ENCODE measurements at regions not wholly inside any gene's neighbourhood (a gene's known extent, or its start where the extent isn't known, plus 50 kb on each side); places are given as distances from the start of the nearest gene placed in this dataset.

DNA sequence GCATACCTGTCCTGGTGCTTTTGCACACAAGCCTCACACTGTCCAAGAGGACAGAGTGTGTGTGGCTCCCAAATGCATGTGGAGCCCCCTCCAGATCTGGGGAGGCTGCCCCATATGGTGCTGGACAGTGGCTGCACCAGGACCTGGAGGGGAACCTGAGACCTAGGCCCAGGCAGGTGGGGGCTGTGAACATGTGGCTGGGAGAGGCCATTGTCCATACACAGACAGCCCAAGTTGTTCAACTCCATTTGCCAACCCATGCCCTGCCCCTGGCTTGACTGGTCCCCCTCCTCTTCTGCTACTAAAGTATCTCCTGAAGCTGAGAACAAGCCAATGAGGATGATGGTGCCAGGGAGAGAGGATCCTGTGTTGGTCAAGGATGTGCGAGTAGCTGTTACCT is 94.0 kb downstream of the ING1 start:
- H3K4me3 ChIP-seq (ENCODE audit: low read depth in 1 of 5, low read length in 5 of 5) = no peak overlapping the region
- peaks cover 12 to 32% (median 30%) of the 10 kb centered on the region in 5 donors for H3K27me3 ChIP-seq (ENCODE audit: control insufficient read depth in 5 of 5, insufficient read depth in 4 of 5, low read length in 5 of 5)
- H3K27ac ChIP-seq (ENCODE audit: low read depth, low read length) = no peak overlapping the region
- H3K9me3 ChIP-seq (ENCODE audit: control insufficient read depth in 5 of 5, low read length in 5 of 5) = no peaks in the 10 kb centered on the region
- peaks cover 0 to 8% (median 7%) of the 10 kb centered on the region in 5 donors for H3K4me1 ChIP-seq (ENCODE audit: control insufficient read depth in 5 of 5, insufficient read depth in 5 of 5, low read length in 5 of 5)
- no peaks in the 10 kb centered on the region for H3K36me3 ChIP-seq (ENCODE audit: control insufficient read depth in 5 of 5, insufficient read depth in 5 of 5, low read length in 5 of 5)
- no peak overlapping the region for H3K9ac ChIP-seq (ENCODE audit: low read length in 5 of 5)

GRCh38 chr13:110808138-110808537 is 94.6 kb downstream of the ING1 start:
- Histone ChIP-seq H3K9ac (ENCODE audit: low read length in 5 of 5) (no peak overlapping the region), H3K36me3 (ENCODE audit: control insufficient read depth in 5 of 5, insufficient read depth in 5 of 5, low read length in 5 of 5) (no peaks in the 10 kb centered on the region), H3K4me3 (ENCODE audit: low read depth in 1 of 5, low read length in 5 of 5) (no peak overlapping the region), H3K4me1 (ENCODE audit: control insufficient read depth in 5 of 5, insufficient read depth in 5 of 5, low read length in 5 of 5) (peaks cover 0 to 11% (median 10%) of the 10 kb centered on the region in 5 donors), H3K27ac (ENCODE audit: low read depth, low read length) (no peak overlapping the region), H3K9me3 (ENCODE audit: control insufficient read depth in 5 of 5, low read length in 5 of 5) (no peaks in the 10 kb centered on the region), H3K27me3 (ENCODE audit: control insufficient read depth in 5 of 5, insufficient read depth in 4 of 5, low read length in 5 of 5) (peaks cover 17 to 34% (median 30%) of the 10 kb centered on the region in 5 donors)

GRCh38 chr13:110809871-110810486 is 96.5 kb downstream of the ING1 start:
- Histone ChIP-seq H3K36me3 (ENCODE audit: control insufficient read depth in 5 of 5, insufficient read depth in 5 of 5, low read length in 5 of 5) (no peaks in the 10 kb centered on the region), H3K27me3 (ENCODE audit: control insufficient read depth in 5 of 5, insufficient read depth in 4 of 5, low read length in 5 of 5) (peaks cover 17 to 34% (median 29%) of the 10 kb centered on the region in 5 donors), H3K9me3 (ENCODE audit: control insufficient read depth in 5 of 5, low read length in 5 of 5) (no peaks in the 10 kb centered on the region), H3K4me3 (ENCODE audit: low read depth in 1 of 5, low read length in 5 of 5) (no peak overlapping the region), H3K4me1 (ENCODE audit: control insufficient read depth in 5 of 5, insufficient read depth in 5 of 5, low read length in 5 of 5) (peaks cover 0 to 11% (median 10%) of the 10 kb centered on the region in 5 donors), H3K27ac (ENCODE audit: low read depth, low read length) (no peak overlapping the region), H3K9ac (ENCODE audit: low read length in 5 of 5) (no peak overlapping the region)

GRCh38 chr13:110811008-110811720 is 97.7 kb downstream of the ING1 start:
- H3K9ac ChIP-seq (ENCODE audit: low read length in 5 of 5) = no peak overlapping the region

DNA sequence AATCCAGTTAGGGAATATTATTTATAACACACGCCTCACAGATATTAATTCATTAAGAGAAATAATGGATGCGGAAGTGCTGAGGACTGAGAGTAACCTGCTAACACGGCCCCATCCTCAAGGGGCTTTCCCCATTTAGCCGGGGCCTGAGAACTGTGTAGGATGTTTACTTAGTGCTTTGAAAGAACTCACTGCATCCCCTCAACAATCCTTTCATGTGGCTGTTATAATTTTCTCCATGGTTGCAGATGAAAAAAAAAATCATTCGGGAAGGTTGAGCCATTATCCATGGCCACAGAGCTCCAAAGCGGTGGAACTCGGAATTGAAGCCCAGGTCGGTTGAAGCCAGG is 98.2 kb downstream of the ING1 start:
- Histone ChIP-seq H3K27ac (ENCODE audit: low read depth, low read length) (no peak overlapping the region), H3K9me3 (ENCODE audit: control insufficient read depth in 5 of 5, low read length in 5 of 5) (no peaks in the 10 kb centered on the region), H3K27me3 (ENCODE audit: control insufficient read depth in 5 of 5, insufficient read depth in 4 of 5, low read length in 5 of 5) (peaks cover 17 to 30% (median 29%) of the 10 kb centered on the region in 5 donors), H3K4me3 (ENCODE audit: low read depth in 1 of 5, low read length in 5 of 5) (peak overlapping the region in 3 of 5 donors; percentile 41 to 48 (median 46)), H3K9ac (ENCODE audit: low read length in 5 of 5) (no peak overlapping the region), H3K4me1 (ENCODE audit: control insufficient read depth in 5 of 5, insufficient read depth in 5 of 5, low read length in 5 of 5) (peaks cover 0 to 11% (median 10%) of the 10 kb centered on the region in 5 donors), H3K36me3 (ENCODE audit: control insufficient read depth in 5 of 5, insufficient read depth in 5 of 5, low read length in 5 of 5) (no peaks in the 10 kb centered on the region)

More at GRCh38 chr13:110811008-110811720, 97.7 kb downstream of the ING1 start:
- Histone ChIP-seq H3K4me1 (ENCODE audit: control insufficient read depth in 5 of 5, insufficient read depth in 5 of 5, low read length in 5 of 5) (peaks cover 0 to 11% (median 10%) of the 10 kb centered on the region in 5 donors), H3K36me3 (ENCODE audit: control insufficient read depth in 5 of 5, insufficient read depth in 5 of 5, low read length in 5 of 5) (no peaks in the 10 kb centered on the region), H3K27ac (ENCODE audit: low read depth, low read length) (no peak overlapping the region), H3K9me3 (ENCODE audit: control insufficient read depth in 5 of 5, low read length in 5 of 5) (no peaks in the 10 kb centered on the region), H3K4me3 (ENCODE audit: low read depth in 1 of 5, low read length in 5 of 5) (no peak overlapping the region), H3K27me3 (ENCODE audit: control insufficient read depth in 5 of 5, insufficient read depth in 4 of 5, low read length in 5 of 5) (peaks cover 17 to 30% (median 29%) of the 10 kb centered on the region in 5 donors)

GRCh38 chr13:110812121-110812868 is 98.8 kb downstream of the ING1 start:
- Histone ChIP-seq H3K9me3 (ENCODE audit: control insufficient read depth in 5 of 5, low read length in 5 of 5) (no peaks in the 10 kb centered on the region), H3K36me3 (ENCODE audit: control insufficient read depth in 5 of 5, insufficient read depth in 5 of 5, low read length in 5 of 5) (no peaks in the 10 kb centered on the region), H3K4me1 (ENCODE audit: control insufficient read depth in 5 of 5, insufficient read depth in 5 of 5, low read length in 5 of 5) (peaks cover 0 to 11% (median 10%) of the 10 kb centered on the region in 5 donors), H3K9ac (ENCODE audit: low read length in 5 of 5) (peak overlapping the region in 2 of 5 donors; percentile 15 to 18), H3K4me3 (ENCODE audit: low read depth in 1 of 5, low read length in 5 of 5) (peak overlapping the region; percentile 41 to 65 (median 48)), H3K27me3 (ENCODE audit: control insufficient read depth in 5 of 5, insufficient read depth in 4 of 5, low read length in 5 of 5) (peaks cover 17 to 30% (median 29%) of the 10 kb centered on the region in 5 donors), H3K27ac (ENCODE audit: low read depth, low read length) (no peak overlapping the region)

DNA sequence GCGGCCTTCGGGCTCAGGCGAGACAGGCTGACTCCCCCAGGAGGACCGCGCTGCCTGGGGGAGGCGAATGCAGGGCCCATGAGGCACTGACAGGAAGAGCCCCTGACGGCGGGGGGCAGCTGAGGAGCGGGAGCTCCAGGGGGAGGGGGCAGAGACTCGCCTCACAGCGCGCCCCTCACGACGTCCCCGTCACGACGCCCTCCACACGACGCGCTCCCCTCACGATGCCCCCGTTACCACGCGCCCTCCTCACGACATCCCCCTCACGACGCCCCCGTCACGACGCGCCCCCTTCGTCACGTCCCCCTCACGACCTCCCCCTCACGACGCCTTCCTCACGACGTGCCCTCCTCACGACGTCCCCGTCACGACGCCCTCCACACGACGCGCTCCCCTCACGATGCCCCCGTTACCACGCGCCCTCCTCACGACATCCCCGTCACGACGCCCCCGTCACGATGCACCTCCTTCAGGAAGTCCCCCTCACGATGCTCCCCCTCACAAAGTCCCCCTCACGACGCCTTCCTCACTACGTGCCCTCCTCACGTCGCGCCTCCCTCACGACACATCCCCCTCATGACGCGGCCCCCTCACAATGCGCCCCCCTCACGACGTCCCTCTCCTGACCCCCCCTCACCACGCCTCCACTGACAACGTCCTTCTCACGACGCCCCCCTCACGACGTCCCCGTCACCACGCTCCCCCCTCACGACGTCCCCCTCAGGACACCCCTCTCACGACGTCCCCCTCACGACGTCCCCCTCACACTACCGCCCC is 99.6 kb downstream of the ING1 start:
- Histone ChIP-seq H3K9me3 (ENCODE audit: control insufficient read depth in 5 of 5, low read length in 5 of 5) (no peaks in the 10 kb centered on the region), H3K4me1 (ENCODE audit: control insufficient read depth in 5 of 5, insufficient read depth in 5 of 5, low read length in 5 of 5) (peaks cover 0 to 11% (median 10%) of the 10 kb centered on the region in 5 donors), H3K36me3 (ENCODE audit: control insufficient read depth in 5 of 5, insufficient read depth in 5 of 5, low read length in 5 of 5) (no peaks in the 10 kb centered on the region), H3K27ac (ENCODE audit: low read depth, low read length) (no peak overlapping the region), H3K9ac (ENCODE audit: low read length in 5 of 5) (peak overlapping the region in 1 of 5 donors; percentile 15), H3K27me3 (ENCODE audit: control insufficient read depth in 5 of 5, insufficient read depth in 4 of 5, low read length in 5 of 5) (peaks cover 17 to 30% (median 26%) of the 10 kb centered on the region in 5 donors), H3K4me3 (ENCODE audit: low read depth in 1 of 5, low read length in 5 of 5) (peak overlapping the region in 4 of 5 donors; percentile 41 to 51 (median 47))

- H3K9me3 ChIP-seq (ENCODE audit: control insufficient read depth in 5 of 5, low read length in 5 of 5) = no peaks in the 10 kb centered on the region
- H3K36me3 ChIP-seq (ENCODE audit: control insufficient read depth in 5 of 5, insufficient read depth in 5 of 5, low read length in 5 of 5) = no peaks in the 10 kb centered on the region
- H3K9ac ChIP-seq (ENCODE audit: low read length in 5 of 5) = no peak overlapping the region
- no peak overlapping the region for H3K27ac ChIP-seq (ENCODE audit: low read depth, low read length)
- peaks cover 17 to 26% (median 24%) of the 10 kb centered on the region in 5 donors for H3K27me3 ChIP-seq (ENCODE audit: control insufficient read depth in 5 of 5, insufficient read depth in 4 of 5, low read length in 5 of 5)
- H3K4me3 ChIP-seq (ENCODE audit: low read depth in 1 of 5, low read length in 5 of 5) = no peak overlapping the region
- H3K4me1 ChIP-seq (ENCODE audit: control insufficient read depth in 5 of 5, insufficient read depth in 5 of 5, low read length in 5 of 5) = peaks cover 0 to 11% (median 10%) of the 10 kb centered on the region in 5 donors
Observed at GRCh38 chr13:110813646-110814624, 100.4 kb downstream of the ING1 start.
